ENCODE measurements at regions not wholly inside any gene's neighbourhood (a gene's known extent, or its start where the extent isn't known, plus 50 kb on each side); places are given as distances from the start of the nearest gene placed in this dataset.

DNA sequence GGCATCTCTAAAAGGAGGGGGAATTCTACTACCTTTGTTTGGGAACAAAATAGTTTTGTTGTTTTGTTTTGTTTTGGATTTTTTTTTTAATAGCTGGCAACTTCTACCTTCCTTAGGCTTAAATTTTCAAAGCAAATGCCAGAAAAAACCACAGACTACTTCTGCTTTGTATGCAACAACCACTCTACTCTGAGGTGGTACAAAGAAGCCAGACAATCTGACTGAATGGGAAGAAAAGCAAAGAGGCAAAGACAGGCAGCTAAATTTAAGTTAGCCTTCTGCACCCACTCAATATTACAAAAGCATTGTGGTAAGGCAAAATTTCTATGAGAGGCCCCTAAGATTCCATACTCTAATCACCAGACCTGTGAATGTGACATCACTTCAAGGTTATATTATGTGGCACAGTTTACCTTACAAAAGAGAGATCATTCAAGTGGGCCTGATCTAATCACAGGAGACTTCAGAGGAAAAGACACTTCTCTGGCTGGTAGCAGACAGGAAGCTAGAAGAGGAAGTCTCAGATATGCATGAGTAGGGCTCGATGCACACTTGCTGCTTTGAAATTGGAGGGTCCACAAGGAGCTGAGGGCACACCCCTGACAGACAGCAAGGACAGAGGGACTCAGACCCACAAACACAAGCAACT, 566.6 kb downstream of the RPS29 start:
- Histone ChIP-seq H3K27ac (no peak overlapping the region), H3K4me3 (no peak overlapping the region)
- TF ChIP-seq, protein P1, sequence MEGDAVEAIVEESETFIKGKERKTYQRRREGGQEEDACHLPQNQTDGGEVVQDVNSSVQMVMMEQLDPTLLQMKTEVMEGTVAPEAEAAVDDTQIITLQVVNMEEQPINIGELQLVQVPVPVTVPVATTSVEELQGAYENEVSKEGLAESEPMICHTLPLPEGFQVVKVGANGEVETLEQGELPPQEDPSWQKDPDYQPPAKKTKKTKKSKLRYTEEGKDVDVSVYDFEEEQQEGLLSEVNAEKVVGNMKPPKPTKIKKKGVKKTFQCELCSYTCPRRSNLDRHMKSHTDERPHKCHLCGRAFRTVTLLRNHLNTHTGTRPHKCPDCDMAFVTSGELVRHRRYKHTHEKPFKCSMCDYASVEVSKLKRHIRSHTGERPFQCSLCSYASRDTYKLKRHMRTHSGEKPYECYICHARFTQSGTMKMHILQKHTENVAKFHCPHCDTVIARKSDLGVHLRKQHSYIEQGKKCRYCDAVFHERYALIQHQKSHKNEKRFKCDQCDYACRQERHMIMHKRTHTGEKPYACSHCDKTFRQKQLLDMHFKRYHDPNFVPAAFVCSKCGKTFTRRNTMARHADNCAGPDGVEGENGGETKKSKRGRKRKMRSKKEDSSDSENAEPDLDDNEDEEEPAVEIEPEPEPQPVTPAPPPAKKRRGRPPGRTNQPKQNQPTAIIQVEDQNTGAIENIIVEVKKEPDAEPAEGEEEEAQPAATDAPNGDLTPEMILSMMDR (IDR thresholded peaks at IDR 0.05): no peak
- no peak for DNase-seq (ENCODE audit: low spot score)

DNA sequence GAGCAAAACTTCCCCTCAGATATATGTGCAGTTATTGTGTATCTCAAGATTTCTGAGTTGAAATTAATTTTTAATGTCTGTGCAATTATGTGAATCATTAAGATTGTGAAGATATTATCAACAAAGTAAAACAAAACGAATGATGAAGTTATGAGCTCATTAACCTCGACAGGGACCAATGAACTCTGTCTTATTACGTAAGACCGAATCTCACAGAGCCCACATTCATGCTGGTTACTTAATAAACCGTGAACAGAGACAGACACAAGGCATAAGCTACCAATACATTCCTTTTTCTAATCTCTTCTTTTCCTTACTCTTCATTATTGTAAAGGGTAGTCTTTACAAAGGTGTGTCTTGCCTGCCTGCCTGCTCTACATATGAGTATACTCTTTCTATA, 568.7 kb downstream of the RPS29 start:
- Histone ChIP-seq H3K4me3 (no peak overlapping the region), H3K27ac (no peak overlapping the region)
- TF ChIP-seq, protein P1 (IDR thresholded peaks at IDR 0.05): no peak
- no peak for DNase-seq (ENCODE audit: low spot score)

DNA sequence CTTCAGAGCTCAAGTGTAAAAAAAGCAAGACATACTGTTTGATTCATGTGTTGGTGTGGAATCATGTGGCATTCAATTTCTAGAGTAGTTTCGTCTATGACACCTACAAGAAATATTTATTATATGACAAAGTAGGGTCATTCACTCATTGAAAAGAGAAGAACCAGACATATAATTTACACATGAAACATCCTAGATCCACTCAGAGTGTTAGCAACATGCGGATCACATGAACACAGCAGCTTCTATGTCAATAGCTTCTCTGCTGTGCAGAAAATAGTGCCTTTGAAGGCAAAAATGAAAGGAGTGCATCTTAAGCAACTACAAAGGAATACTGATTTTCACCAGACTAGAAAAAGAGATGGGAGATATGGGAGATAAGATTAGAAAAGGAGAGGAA, 569.8 kb downstream of the RPS29 start:
- DNase-seq (ENCODE audit: low spot score): no peak
- TF ChIP-seq, protein P1 (IDR thresholded peaks at IDR 0.05): no peak
- H3K27ac ChIP-seq: no peak overlapping the region
- no peak overlapping the region for H3K4me3 ChIP-seq

DNA sequence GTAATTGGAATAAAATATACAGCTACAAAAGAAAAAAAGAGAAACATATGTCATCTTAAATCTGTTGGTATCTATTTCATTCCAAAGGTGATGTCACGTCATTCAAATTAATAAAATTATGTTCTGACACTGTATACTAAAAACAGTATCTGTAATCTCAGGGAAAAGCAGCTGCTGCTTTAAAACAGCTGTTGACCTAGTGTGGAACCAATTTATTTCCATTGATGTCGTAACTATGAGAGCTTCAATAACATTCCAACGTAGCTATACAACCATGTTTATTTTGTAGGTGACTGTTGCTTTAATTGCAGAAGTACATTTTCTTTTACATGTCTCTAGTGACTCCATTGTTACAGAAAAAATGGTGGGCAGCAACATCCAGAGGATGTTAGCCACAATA, 571.7 kb downstream of the RPS29 start:
- no peak for DNase-seq (ENCODE audit: low spot score)
- TF ChIP-seq, protein P1 (IDR thresholded peaks at IDR 0.05): no peak
- no peak overlapping the region for H3K4me3 ChIP-seq
- no peak overlapping the region for H3K27ac ChIP-seq

DNA sequence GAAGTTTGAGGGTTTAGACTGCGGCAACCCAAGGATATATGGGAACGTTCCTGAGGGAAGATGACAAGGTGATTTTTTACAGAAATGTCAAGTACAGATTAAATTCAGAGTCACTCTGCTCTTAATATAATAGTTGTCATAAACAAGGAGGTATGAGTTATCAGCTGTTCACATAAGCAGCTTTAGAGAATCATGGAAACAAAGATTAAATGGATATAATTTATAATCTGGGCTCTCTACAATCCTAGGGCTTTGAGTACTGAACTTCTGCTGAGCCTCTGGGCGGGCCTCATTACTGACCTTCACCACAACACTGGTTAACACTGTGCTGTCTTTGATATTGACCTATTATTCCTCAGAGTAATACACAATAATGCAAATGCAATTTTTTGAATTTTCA, 577.8 kb downstream of the RPS29 start:
- TF ChIP-seq, protein P1 (IDR thresholded peaks at IDR 0.05): no peak
- Histone ChIP-seq H3K4me3 (no peak overlapping the region), H3K27ac (no peak overlapping the region)
- DNase-seq (ENCODE audit: low spot score): no peak

DNA sequence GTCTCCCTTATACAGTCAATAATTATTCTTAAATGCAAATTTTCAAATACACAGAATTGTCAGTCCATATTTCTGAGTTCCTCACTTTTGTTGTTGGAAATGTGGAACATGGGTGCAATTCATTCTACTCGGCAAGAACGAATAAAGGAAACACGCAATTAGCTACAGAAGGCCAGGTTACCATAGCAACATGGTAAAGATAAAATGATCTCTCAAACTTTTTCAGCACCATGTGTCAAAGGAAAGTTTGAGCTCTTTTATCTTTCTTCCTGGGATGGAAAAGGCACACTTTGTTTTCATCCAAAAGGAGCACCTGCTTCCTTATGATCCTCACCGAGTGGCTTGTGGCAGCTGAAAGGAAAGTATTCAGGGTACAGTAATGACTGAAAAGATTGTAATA, 595.0 kb downstream of the RPS29 start:
- H3K4me3 ChIP-seq: no peak overlapping the region
- no peak overlapping the region for H3K27ac ChIP-seq
- TF ChIP-seq, protein P1 (IDR thresholded peaks at IDR 0.05): no peak
- DNase-seq (ENCODE audit: low spot score): no peak

DNA sequence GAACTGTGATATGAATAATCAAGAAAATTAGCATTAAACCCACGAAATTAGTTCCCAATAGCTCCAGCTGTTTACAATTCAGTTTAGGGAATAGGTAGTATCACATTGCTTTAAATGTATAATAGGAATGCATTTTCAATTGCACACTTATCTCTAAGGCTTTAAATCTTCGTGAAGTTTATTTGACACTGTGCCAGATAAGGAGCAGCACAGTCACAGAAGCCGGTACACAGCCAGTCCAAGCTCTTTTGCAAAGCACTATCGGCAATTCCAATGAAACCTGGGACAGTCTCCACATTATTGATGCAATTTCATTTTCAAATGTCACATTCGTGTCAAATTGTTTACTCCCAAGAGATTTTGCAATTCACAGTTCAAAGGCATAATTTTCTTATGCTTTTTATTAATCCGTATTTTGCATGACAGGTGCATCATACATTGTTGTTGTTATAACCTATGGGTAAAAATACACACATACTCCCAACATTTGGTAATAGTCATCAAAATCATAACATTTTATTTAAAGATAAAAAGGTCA, 602.8 kb downstream of the RPS29 start:
- Histone ChIP-seq H3K27ac (no peak overlapping the region), H3K4me3 (no peak overlapping the region)
- TF ChIP-seq, protein P1 (IDR thresholded peaks at IDR 0.05): no peak
- DNase-seq (ENCODE audit: low spot score): no peak

Data from coronary artery (tissue), 2 donors.